Endothelial cell of umbilical vein (primary cell): ENCODE measurements at regions not wholly inside any gene's neighbourhood (a gene's known extent, or its start where the extent isn't known, plus 50 kb on each side); places are given as distances from the start of the nearest gene placed in this dataset.

Experiments
- BruUV-seq: library from RNA; stranded (reverse); fragments of 400-500 nt; replicated peaks from 2 replicates; lab custom pipeline; 2021; lab: Mats Ljungman, UMichigan
- CTCF ChIA-PET: fragments of 300-600, 350-600 bp; sonication (Branson Sonifier 250); formaldehyde crosslinking; loops from one replicate; lab custom pipeline; 2021; ENCODE audit warnings: antibody characterized with exemption, inconsistent platforms; lab: Charles Lee
- POLR2A ChIA-PET: fragments of 300-600, 350-600 bp; sonication (Branson Sonifier 250); formaldehyde crosslinking; loops from one replicate; lab custom pipeline; 2021; ENCODE audit warnings: antibody characterized with exemption, inconsistent platforms; lab: Charles Lee
- DNase-seq: peaks from one replicate; pipeline ENCODE4 v3.0.0-alpha.2; 2011; ENCODE audit warnings: low read depth, low spot score
- FAIRE-seq: peaks from 2 replicates; lab custom pipeline; 2011; peaks lifted over from hg19 to GRCh38; lab: Jason Lieb, UNC
- H2AFZ ChIP-seq: 2 replicates; pipeline ENCODE4 v1.6.0; 2012; ENCODE audit warnings: low read depth, low read length, control low read depth, inconsistent platforms
- H3K27ac ChIP-seq: 2 replicates; pipeline ENCODE4 v1.5.1; 2011; ENCODE audit warnings: low read depth, mild to moderate bottlenecking, control low read depth, low read length, moderate library complexity; ENCODE audit not compliant: insufficient read depth
- H3K27me3 ChIP-seq, 2 experiments: 2 replicates each; pipeline versions ENCODE4 v1.6.0 to v1.6.1; 2011; ENCODE audit warnings: low read length in 2 of 2, mixed read lengths in 1 of 2; ENCODE audit not compliant: control insufficient read depth in 2 of 2, insufficient read depth in 2 of 2
- H3K36me3 ChIP-seq, 2 experiments: 2 replicates in 1 of 2; 3 replicates in 1 of 2; pipeline ENCODE4 v1.5.1; 2011; ENCODE audit warnings: low read length in 2 of 2, mild to moderate bottlenecking in 1 of 2, moderate library complexity in 1 of 2; ENCODE audit not compliant: control insufficient read depth in 2 of 2, insufficient read depth in 2 of 2; ENCODE audit errors: extremely low read depth in 1 of 2
- H3K4me1 ChIP-seq: 3 replicates; pipeline ENCODE4 v1.5.1; 2011; ENCODE audit warnings: mild to moderate bottlenecking, low read length; ENCODE audit not compliant: control insufficient read depth, insufficient read depth; ENCODE audit errors: extremely low read depth
- H3K4me2 ChIP-seq: 2 replicates; pipeline ENCODE4 v1.6.1; 2011; ENCODE audit warnings: low read length, control low read depth, mixed read lengths; ENCODE audit not compliant: insufficient read depth
- H3K4me3 ChIP-seq, 3 experiments: fragments of 200-600 bp in 1 of 3; sonication (generic), shearing (Covaris generic) in 1 of 3; replicated peaks in 1 of 3; 2 replicates each; pipeline ENCODE4 v1.5.1; 2011 to 2016; ENCODE audit warnings: control low read depth in 3 of 3, low read length in 3 of 3, mild to moderate bottlenecking in 2 of 3, inconsistent platforms in 1 of 3, low read depth in 1 of 3, moderate library complexity in 1 of 3; ENCODE audit not compliant: insufficient read depth in 1 of 3
- H3K79me2 ChIP-seq: 2 replicates; pipeline ENCODE4 v1.6.0; 2012; ENCODE audit warnings: low read length, inconsistent platforms; ENCODE audit not compliant: control insufficient read depth, insufficient read depth
- H3K9ac ChIP-seq: replicated peaks from 2 replicates; pipeline ENCODE3; 2011; ENCODE audit warnings: low read length, control low read depth; ENCODE audit not compliant: insufficient read depth; ENCODE audit errors: extremely low read depth
- H3K9me1 ChIP-seq: replicated peaks from 3 replicates; pipeline ENCODE4 v1.6.0; 2011; ENCODE audit warnings: mild to moderate bottlenecking, low read length; ENCODE audit not compliant: control insufficient read depth, insufficient read depth; ENCODE audit errors: extremely low read depth
- H3K9me3 ChIP-seq: replicated peaks from 2 replicates; pipeline ENCODE4 v1.5.1; 2012; ENCODE audit warnings: low read length, inconsistent platforms; ENCODE audit not compliant: control insufficient read depth, insufficient read depth
- H4K20me1 ChIP-seq: replicated peaks from 2 replicates; pipeline ENCODE3; 2011; ENCODE audit warnings: mild to moderate bottlenecking, low read length; ENCODE audit not compliant: control insufficient read depth, insufficient read depth; ENCODE audit errors: extremely low read depth
- EZH2 ChIP-seq: IDR thresholded peaks from 2 replicates; pipeline ENCODE4 v1.6.1; 2012; ENCODE audit warnings: borderline replicate concordance, low read depth, mild to moderate bottlenecking, moderate library complexity, low read length, inconsistent platforms; ENCODE audit not compliant: severe bottlenecking
- FOS ChIP-seq: IDR thresholded peaks from 2 replicates; pipeline ENCODE4 v1.6.1; 2011; ENCODE audit warnings: mild to moderate bottlenecking, low read length, moderate library complexity, borderline replicate concordance; ENCODE audit not compliant: insufficient read depth
- GATA2 ChIP-seq: IDR thresholded peaks from 2 replicates; pipeline ENCODE4 v1.7.0; 2011; ENCODE audit warnings: low read depth, mild to moderate bottlenecking, moderate library complexity, mixed read lengths, low read length; ENCODE audit not compliant: insufficient read length, insufficient read depth
- JUN ChIP-seq: IDR thresholded peaks from 2 replicates; pipeline ENCODE4 v1.6.1; 2011; ENCODE audit warnings: borderline replicate concordance, low read depth; ENCODE audit not compliant: insufficient read length, insufficient read depth
- MYC ChIP-seq: IDR thresholded peaks from one replicate; pipeline ENCODE4 v1.6.1; 2011; ENCODE audit warnings: mild to moderate bottlenecking, low read depth, low read length
- POLR2A ChIP-seq: IDR thresholded peaks from 2 replicates; pipeline ENCODE4 v1.6.1; 2012; ENCODE audit warnings: low read depth, mild to moderate bottlenecking, control low read depth, low read length
- POLR2AphosphoS5 ChIP-seq: IDR thresholded peaks from 2 replicates; pipeline ENCODE4 v1.6.1; 2012; ENCODE audit warnings: low read depth, mild to moderate bottlenecking, control low read depth, low read length, moderate library complexity; ENCODE audit not compliant: insufficient read depth
- dilution Hi-C: fragments of 300-500 bp; cut with MboI; formaldehyde crosslinking; loops from one replicate; pipeline ENCODE4 v1.15.0; 2019; ENCODE audit warnings: low sequenced_read_pairs; ENCODE audit not compliant: extremely low pct_ligation_motif_present
- intact Hi-C: fragments of 100-400 bp; cut with micrococcal nuclease; formaldehyde crosslinking; loops from one replicate; pipeline ENCODE4 v1.10.0; 2022
- TF ChIP-seq, protein P1 (sequence below), 2 donors: IDR thresholded peaks; 1 replicate in 1 of 2; 2 replicates in 1 of 2; pipeline ENCODE4 v1.5.1; 2011; ENCODE audit warnings: low read length in 2 of 2, mild to moderate bottlenecking in 2 of 2, moderate library complexity in 2 of 2, control low read depth in 1 of 2, inconsistent platforms in 1 of 2, low read depth in 1 of 2; ENCODE audit not compliant: insufficient read depth in 1 of 2; ENCODE audit errors: extremely low read depth in 1 of 2
- TF ChIP-seq, protein P2 (sequence below): IDR thresholded peaks from 2 replicates; pipeline ENCODE4 v1.6.1; 2011; ENCODE audit not compliant: insufficient read depth, insufficient read length

DNA sequence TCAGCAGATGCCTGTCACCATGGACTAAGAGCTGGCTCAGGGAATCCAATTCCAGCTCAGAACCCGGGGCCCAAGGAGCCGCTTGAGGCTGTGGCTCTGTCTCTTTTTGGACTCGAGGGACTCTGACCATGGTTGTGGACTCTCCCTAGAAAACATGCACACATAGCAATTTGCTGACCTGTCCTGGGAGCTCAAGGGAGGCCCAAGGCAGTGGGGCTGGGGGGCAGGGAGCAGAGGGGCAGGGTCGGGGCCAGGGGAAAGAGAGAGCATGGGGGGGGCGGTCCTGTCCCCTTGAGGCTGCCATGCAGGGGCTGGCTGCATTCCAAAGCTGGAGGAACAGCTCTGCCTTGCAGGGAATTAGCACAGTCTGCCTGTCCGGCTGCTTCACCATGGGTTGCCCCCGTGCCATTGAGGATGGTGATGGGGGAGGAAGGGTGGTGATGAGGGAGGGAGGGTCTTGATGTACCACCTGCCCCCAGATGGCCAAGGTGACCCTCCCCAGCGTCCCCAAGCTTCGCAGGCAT lies 190.1 kb downstream of the GOLGA6L6 start:
- Histone ChIP-seq H3K27ac (no peak overlapping the region), H3K9me1 (no peaks in the 10 kb centered on the region), H3K4me2 (no peak overlapping the region), H3K4me3 (no peak overlapping the region), H3K27me3 (no peaks in the 10 kb centered on the region), H3K4me1 (no peaks in the 10 kb centered on the region), H2AFZ (no peak overlapping the region), H3K9ac (no peak overlapping the region), H3K36me3 (no peaks in the 10 kb centered on the region), H3K79me2 (no peaks in the 10 kb centered on the region), H4K20me1 (no peaks in the 10 kb centered on the region), H3K9me3 (peaks cover 56% of the 10 kb centered on the region)
- TF ChIP-seq MYC (no peak), GATA2 (no peak), JUN (no peak), FOS (no peak), EZH2 (no peak), POLR2AphosphoS5 (no peak), POLR2A (no peak)
- TF ChIP-seq, protein P1, sequence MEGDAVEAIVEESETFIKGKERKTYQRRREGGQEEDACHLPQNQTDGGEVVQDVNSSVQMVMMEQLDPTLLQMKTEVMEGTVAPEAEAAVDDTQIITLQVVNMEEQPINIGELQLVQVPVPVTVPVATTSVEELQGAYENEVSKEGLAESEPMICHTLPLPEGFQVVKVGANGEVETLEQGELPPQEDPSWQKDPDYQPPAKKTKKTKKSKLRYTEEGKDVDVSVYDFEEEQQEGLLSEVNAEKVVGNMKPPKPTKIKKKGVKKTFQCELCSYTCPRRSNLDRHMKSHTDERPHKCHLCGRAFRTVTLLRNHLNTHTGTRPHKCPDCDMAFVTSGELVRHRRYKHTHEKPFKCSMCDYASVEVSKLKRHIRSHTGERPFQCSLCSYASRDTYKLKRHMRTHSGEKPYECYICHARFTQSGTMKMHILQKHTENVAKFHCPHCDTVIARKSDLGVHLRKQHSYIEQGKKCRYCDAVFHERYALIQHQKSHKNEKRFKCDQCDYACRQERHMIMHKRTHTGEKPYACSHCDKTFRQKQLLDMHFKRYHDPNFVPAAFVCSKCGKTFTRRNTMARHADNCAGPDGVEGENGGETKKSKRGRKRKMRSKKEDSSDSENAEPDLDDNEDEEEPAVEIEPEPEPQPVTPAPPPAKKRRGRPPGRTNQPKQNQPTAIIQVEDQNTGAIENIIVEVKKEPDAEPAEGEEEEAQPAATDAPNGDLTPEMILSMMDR (IDR thresholded peaks at IDR 0.05; ENCODE audit: extremely low read depth in 1 of 2, insufficient read depth in 1 of 2, low read depth in 1 of 2, low read length in 2 of 2) = no peak
- TF ChIP-seq, protein P2, sequence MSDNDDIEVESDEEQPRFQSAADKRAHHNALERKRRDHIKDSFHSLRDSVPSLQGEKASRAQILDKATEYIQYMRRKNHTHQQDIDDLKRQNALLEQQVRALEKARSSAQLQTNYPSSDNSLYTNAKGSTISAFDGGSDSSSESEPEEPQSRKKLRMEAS = no peak
- FAIRE-seq (no peak), DNase-seq (no peak)
- ChIA-PET CTCF (no interaction called here), POLR2A (no interaction called here)
- dilution Hi-C loops = no loop called here
- no TSS peak for BruUV-seq
- intact Hi-C loops = no loop called here
